ENCODE measurements at regions not wholly inside any gene's neighbourhood (a gene's known extent, or its start where the extent isn't known, plus 50 kb on each side); places are given as distances from the start of the nearest gene placed in this dataset.
A peak's percentile ranks its signal among the peaks of the same experiment; 100 is the strongest.

DNA sequence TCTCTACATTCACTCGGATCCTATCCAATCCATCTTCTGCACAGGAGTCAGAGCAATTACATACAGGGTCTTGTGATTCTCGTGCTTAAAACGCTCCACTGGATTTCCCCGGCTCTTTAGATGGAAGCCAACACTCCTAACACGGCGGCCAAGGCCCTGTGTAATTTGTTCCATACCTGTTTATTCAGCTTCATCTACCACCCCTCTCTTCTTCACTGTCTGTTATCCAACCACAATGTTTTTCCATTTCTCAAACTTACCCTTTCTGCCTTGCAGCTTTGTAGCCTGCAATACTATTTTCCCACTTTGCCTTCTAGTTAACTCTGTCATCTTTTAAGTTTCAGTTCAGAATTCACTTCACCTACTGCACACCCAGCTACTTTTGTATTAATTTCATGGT, 249.6 kb upstream of the USP25 start:
- H3K27ac ChIP-seq, result no peak overlapping the region
- TF ChIP-seq, protein P1, sequence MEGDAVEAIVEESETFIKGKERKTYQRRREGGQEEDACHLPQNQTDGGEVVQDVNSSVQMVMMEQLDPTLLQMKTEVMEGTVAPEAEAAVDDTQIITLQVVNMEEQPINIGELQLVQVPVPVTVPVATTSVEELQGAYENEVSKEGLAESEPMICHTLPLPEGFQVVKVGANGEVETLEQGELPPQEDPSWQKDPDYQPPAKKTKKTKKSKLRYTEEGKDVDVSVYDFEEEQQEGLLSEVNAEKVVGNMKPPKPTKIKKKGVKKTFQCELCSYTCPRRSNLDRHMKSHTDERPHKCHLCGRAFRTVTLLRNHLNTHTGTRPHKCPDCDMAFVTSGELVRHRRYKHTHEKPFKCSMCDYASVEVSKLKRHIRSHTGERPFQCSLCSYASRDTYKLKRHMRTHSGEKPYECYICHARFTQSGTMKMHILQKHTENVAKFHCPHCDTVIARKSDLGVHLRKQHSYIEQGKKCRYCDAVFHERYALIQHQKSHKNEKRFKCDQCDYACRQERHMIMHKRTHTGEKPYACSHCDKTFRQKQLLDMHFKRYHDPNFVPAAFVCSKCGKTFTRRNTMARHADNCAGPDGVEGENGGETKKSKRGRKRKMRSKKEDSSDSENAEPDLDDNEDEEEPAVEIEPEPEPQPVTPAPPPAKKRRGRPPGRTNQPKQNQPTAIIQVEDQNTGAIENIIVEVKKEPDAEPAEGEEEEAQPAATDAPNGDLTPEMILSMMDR (IDR thresholded peaks at IDR 0.05), result no peak

DNA sequence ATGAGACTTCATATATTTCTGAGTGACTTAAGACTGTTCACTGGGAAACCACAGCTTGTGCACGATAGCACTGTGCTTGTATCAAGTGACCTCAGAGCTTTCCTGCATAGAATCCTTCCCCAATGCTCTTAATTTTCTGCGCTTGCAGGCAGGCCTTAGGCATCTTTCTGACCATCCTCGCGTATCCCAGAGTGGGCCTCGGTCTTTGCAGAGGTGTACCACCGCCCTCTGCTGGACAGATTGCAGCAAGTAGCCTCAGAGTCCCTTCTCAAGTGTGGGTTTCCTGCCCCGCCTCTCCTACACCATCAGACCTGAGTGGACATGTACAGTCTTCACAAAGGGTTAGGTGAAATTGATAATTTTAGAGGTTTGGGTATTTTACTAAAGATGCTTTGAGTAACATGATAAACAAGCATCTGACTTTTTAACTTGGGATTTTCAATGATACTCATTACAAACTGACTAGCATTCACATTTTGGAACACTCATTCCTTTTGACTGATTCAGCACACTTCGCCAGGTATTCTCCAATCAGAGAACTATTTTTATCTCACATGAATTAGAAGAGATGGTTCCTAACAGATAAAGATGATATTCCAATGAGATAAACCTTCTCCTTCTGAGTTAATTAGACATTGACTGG, 246.5 kb upstream of the USP25 start:
- no peak for TF ChIP-seq ZFX (IDR thresholded peaks at IDR 0.05; ENCODE audit: borderline replicate concordance)
- TF ChIP-seq, protein P1 (IDR thresholded peaks at IDR 0.05), result peak; percentile 96
- H3K27ac ChIP-seq, result no peak overlapping the region

DNA sequence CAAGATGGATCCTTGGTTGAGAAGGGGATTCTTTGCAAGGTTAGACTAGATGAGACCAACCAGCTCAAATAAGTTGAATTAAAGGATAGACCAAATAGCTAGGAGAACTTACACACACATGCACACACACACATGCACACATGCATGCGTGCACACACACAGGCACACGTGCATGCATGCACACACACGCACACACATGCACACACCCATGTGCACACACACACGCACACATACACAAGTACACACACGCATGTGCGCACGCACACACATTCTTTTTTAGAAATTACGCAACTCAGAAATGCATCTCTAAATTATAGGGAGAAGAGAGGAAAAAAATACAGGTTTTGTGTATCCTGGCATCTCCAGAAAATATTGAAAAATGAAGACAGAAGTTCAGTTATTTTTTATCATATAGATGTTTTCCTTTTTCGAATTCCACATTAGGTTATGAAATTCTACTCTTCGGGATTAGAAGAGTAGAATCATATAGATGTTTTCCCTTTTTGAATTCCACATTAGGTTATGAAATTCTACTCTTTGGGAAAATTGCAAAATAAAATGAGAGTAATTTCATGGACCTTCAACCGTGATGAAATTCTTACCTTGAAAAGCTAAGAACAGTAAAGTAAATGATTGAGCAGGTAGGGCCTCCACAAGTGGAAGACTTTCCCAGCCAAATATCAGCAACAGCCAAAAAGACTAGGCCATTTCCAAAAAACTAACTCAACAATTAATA, 243.2 kb upstream of the USP25 start:
- TF ChIP-seq, protein P1 (IDR thresholded peaks at IDR 0.05), result no peak
- TF ChIP-seq ZFX (IDR thresholded peaks at IDR 0.05; ENCODE audit: borderline replicate concordance), result no peak
- no peak overlapping the region for H3K27ac ChIP-seq

DNA sequence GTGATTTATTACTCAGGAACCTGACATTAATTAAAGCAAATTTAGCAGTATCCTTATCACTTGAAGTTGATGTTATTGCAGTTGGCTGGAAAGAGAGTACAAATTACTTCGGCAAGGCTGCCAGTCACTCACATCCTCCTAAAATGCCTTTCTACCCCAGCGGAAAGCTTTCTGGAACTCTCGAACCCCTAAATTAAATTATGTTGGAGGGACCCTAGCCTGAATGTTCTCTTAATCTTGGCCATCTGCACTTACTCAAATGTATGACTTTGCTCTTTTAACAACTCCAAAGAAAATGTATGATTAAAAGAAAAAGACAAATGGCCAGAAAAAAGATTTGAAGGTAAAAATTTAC, 242.6 kb upstream of the USP25 start:
- no peak overlapping the region for H3K27ac ChIP-seq
- TF ChIP-seq, protein P1 (IDR thresholded peaks at IDR 0.05), result no peak
- TF ChIP-seq ZFX (IDR thresholded peaks at IDR 0.05; ENCODE audit: borderline replicate concordance), result no peak

DNA sequence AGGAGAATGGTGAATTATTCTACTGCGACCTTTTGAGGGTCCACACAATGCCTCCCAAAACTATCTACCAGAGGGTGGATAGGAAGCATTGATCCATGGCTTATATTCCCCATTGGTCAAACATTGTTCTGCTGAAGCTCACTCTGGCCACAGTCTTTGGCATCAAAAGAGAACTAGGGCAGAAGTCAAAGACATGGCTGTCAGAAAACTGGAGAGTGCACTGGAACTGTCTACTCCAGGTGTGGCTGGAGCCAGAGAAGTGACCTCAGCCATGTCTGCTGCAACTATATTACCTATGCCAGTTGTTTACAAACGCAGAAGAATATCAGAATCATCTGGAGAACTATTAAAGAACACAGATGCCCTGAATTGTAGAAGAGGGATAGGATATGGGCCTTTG, 238.7 kb upstream of the USP25 start:
- TF ChIP-seq, protein P1 (IDR thresholded peaks at IDR 0.05), result no peak
- TF ChIP-seq ZFX (IDR thresholded peaks at IDR 0.05; ENCODE audit: borderline replicate concordance), result no peak
- H3K27ac ChIP-seq, result no peak overlapping the region

DNA sequence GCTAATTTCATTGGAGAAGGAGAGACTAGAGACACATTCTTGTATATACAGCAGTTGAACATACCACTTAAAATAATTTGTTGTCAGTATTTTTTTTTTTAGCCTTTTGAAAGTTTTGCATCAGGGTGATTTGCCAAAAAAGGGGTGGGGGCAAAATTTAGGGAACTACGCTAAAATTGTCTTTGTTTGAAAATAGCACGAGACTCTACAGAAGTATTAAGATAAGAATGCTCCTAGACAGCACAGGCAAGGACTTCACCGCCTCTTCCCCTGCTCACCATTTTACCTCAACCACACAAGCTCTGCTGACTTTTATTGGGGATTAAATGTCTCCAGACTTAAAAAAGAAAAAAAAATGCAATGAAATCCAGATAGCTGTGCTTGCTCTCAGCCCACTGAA, 236.1 kb upstream of the USP25 start:
- no peak overlapping the region for H3K27ac ChIP-seq
- no peak for TF ChIP-seq ZFX (IDR thresholded peaks at IDR 0.05; ENCODE audit: borderline replicate concordance)
- TF ChIP-seq, protein P1 (IDR thresholded peaks at IDR 0.05), result no peak

DNA sequence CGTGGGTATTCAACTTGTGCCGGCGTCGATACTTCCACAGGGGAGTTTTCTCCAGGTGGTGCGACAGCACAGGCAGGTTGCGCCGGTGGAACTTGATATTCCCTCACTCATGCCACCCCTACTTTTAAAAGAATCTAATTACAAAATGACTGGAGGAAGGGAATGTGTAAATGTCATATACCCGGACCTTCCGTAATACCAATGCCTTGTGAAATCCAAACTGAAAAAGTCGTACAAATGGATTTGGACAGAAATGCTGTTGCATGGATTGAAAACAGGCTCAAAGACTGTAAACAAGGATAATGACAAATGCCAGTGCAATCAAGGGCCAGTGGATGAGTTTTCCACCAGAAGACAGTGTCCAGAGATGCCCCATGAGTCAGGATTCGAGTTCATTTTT, 235.3 kb upstream of the USP25 start:
- TF ChIP-seq, protein P1 (IDR thresholded peaks at IDR 0.05), result no peak
- TF ChIP-seq ZFX (IDR thresholded peaks at IDR 0.05; ENCODE audit: borderline replicate concordance), result no peak
- H3K27ac ChIP-seq, result no peak overlapping the region
